ENCODE measurements at regions not wholly inside any gene's neighbourhood (a gene's known extent, or its start where the extent isn't known, plus 50 kb on each side); places are given as distances from the start of the nearest gene placed in this dataset.

DNA sequence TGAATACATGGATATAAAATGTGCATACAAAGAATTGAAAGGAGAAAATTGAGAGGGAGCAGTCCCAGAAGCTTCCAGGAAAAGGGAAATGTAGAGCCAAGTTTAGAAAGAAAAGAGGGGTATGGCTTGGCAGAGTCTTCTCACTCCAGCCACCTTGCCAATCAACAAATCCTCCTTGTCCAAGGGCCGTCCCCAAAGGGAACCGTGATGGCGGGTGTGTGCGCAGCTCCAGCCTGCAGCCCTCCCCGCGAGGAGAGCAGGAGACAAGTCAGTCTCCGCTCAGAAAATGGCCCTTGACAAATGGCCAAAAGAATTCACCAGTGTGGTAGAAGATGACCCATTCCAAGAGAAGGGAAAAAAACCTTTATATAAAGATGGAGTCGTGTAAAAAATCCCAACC, 448.3 kb upstream of the POU3F3 start:
- Histone ChIP-seq H3K27ac (ENCODE audit: low read depth) (no peak overlapping the region), H3K9me2 (ENCODE audit: insufficient read depth) (no peaks in the 10 kb centered on the region), H3F3A (replicated peaks; ENCODE audit: low read depth) (no peaks in the 10 kb centered on the region), H3K27me3 (ENCODE audit: insufficient read depth) (no peaks in the 10 kb centered on the region), H3K4me2 (no peak overlapping the region), H3K4me3 (no peak overlapping the region), H3K4me1 (ENCODE audit: insufficient read depth) (peaks cover 10% of the 10 kb centered on the region), H3K36me3 (ENCODE audit: insufficient read depth) (no peaks in the 10 kb centered on the region), H2AFZ (peak overlapping the region; percentile 30; the same call in 1 of the 2 replicates), H4K20me1 (replicated peaks; ENCODE audit: insufficient read depth) (no peaks in the 10 kb centered on the region), H3K79me2 (replicated peaks; ENCODE audit: insufficient read depth) (no peaks in the 10 kb centered on the region)
- Mint-ChIP-seq H3K27me3 (ENCODE audit: insufficient read depth, low read depth, poor library complexity) (peaks cover 1% of the 10 kb centered on the region), H3K9me3 (no peaks in the 10 kb centered on the region), H3K4me1 (peaks cover 14% of the 10 kb centered on the region; the same call in 2 of the 3 replicates), H3K27ac (no peak overlapping the region), H3K36me3 (ENCODE audit: low read depth) (no peaks in the 10 kb centered on the region), H3K4me3 (no peak overlapping the region)
- ATAC-seq (no peak), DNase-seq (ENCODE audit: low spot score) (no peak)
- no peak for TF ChIP-seq EZH2phosphoT487 (IDR thresholded peaks at IDR 0.05; ENCODE audit: unreplicated experiment)
- TF ChIP-seq, protein P1, sequence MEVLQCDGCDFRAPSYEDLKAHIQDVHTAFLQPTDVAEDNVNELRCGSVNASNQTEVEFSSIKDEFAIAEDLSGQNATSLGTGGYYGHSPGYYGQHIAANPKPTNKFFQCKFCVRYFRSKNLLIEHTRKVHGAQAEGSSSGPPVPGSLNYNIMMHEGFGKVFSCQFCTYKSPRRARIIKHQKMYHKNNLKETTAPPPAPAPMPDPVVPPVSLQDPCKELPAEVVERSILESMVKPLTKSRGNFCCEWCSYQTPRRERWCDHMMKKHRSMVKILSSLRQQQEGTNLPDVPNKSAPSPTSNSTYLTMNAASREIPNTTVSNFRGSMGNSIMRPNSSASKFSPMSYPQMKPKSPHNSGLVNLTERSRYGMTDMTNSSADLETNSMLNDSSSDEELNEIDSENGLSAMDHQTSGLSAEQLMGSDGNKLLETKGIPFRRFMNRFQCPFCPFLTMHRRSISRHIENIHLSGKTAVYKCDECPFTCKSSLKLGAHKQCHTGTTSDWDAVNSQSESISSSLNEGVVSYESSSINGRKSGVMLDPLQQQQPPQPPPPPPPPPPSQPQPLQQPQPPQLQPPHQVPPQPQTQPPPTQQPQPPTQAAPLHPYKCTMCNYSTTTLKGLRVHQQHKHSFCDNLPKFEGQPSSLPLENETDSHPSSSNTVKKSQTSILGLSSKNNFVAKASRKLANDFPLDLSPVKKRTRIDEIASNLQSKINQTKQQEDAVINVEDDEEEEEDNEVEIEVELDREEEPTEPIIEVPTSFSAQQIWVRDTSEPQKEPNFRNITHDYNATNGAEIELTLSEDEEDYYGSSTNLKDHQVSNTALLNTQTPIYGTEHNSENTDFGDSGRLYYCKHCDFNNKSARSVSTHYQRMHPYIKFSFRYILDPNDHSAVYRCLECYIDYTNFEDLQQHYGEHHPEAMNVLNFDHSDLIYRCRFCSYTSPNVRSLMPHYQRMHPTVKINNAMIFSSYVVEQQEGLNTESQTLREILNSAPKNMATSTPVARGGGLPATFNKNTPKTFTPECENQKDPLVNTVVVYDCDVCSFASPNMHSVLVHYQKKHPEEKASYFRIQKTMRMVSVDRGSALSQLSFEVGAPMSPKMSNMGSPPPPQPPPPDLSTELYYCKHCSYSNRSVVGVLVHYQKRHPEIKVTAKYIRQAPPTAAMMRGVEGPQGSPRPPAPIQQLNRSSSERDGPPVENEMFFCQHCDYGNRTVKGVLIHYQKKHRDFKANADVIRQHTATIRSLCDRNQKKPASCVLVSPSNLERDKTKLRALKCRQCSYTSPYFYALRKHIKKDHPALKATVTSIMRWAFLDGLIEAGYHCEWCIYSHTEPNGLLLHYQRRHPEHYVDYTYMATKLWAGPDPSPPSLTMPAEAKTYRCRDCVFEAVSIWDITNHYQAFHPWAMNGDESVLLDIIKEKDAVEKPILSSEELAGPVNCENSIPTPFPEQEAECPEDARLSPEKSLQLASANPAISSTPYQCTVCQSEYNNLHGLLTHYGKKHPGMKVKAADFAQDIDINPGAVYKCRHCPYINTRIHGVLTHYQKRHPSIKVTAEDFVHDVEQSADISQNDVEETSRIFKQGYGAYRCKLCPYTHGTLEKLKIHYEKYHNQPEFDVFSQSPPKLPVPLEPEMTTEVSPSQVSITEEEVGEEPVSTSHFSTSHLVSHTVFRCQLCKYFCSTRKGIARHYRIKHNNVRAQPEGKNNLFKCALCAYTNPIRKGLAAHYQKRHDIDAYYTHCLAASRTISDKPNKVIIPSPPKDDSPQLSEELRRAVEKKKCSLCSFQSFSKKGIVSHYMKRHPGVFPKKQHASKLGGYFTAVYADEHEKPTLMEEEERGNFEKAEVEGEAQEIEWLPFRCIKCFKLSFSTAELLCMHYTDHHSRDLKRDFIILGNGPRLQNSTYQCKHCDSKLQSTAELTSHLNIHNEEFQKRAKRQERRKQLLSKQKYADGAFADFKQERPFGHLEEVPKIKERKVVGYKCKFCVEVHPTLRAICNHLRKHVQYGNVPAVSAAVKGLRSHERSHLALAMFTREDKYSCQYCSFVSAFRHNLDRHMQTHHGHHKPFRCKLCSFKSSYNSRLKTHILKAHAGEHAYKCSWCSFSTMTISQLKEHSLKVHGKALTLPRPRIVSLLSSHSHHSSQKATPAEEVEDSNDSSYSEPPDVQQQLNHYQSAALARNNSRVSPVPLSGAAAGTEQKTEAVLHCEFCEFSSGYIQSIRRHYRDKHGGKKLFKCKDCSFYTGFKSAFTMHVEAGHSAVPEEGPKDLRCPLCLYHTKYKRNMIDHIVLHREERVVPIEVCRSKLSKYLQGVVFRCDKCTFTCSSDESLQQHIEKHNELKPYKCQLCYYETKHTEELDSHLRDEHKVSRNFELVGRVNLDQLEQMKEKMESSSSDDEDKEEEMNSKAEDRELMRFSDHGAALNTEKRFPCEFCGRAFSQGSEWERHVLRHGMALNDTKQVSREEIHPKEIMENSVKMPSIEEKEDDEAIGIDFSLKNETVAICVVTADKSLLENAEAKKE (CRISPR knock-in tag; IDR thresholded peaks at IDR 0.05), result no peak
- TF ChIP-seq, protein P2, sequence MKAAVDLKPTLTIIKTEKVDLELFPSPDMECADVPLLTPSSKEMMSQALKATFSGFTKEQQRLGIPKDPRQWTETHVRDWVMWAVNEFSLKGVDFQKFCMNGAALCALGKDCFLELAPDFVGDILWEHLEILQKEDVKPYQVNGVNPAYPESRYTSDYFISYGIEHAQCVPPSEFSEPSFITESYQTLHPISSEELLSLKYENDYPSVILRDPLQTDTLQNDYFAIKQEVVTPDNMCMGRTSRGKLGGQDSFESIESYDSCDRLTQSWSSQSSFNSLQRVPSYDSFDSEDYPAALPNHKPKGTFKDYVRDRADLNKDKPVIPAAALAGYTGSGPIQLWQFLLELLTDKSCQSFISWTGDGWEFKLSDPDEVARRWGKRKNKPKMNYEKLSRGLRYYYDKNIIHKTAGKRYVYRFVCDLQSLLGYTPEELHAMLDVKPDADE (IDR thresholded peaks at IDR 0.05), result no peak
- TF ChIP-seq, protein P3, sequence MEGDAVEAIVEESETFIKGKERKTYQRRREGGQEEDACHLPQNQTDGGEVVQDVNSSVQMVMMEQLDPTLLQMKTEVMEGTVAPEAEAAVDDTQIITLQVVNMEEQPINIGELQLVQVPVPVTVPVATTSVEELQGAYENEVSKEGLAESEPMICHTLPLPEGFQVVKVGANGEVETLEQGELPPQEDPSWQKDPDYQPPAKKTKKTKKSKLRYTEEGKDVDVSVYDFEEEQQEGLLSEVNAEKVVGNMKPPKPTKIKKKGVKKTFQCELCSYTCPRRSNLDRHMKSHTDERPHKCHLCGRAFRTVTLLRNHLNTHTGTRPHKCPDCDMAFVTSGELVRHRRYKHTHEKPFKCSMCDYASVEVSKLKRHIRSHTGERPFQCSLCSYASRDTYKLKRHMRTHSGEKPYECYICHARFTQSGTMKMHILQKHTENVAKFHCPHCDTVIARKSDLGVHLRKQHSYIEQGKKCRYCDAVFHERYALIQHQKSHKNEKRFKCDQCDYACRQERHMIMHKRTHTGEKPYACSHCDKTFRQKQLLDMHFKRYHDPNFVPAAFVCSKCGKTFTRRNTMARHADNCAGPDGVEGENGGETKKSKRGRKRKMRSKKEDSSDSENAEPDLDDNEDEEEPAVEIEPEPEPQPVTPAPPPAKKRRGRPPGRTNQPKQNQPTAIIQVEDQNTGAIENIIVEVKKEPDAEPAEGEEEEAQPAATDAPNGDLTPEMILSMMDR (conservative IDR thresholded peaks at IDR 0.05; ENCODE audit: low read depth in 2 of 2), result no peak
